HCT116 (cell line): ENCODE measurements at regions not wholly inside any gene's neighbourhood (a gene's known extent, or its start where the extent isn't known, plus 50 kb on each side); places are given as distances from the start of the nearest gene placed in this dataset.

Source experiments
- ATAC-seq: fragments of 200-7000 bp; cut with Tn5 transposase; 2 replicates; pipeline ENCODE4 v1.9.1; 2020; ENCODE audit warnings: mild to moderate bottlenecking, moderate library complexity
- BruUV-seq: library from RNA; stranded (reverse); fragments of 400-500 nt; replicated peaks from 2 replicates; lab custom pipeline; 2021; lab: Mats Ljungman, UMichigan
- CTCF ChIA-PET: fragments of 300-600 bp; sonication (Branson Sonifier 250); formaldehyde crosslinking; loops from one replicate; lab custom pipeline; 2021; ENCODE audit warnings: antibody characterized with exemption; lab: Charles Lee
- POLR2A ChIA-PET: fragments of 300-600, 350-600 bp; sonication (Branson Sonifier 250); formaldehyde crosslinking; loops from one replicate; lab custom pipeline; 2021; ENCODE audit warnings: antibody characterized with exemption; lab: Charles Lee
- RAD21 ChIA-PET, 2 experiments: fragments of 300-600 bp; sonication (Branson Sonifier 250); formaldehyde crosslinking; loops; one replicate each; lab custom pipeline; 2023; ENCODE audit warnings: low total read pairs in 2 of 2; ENCODE audit not compliant: uncharacterized antibody in 2 of 2, unreplicated experiment in 2 of 2, low non-redundant PET in 1 of 2; lab: Charles Lee
- DNase-seq: peaks from one replicate; pipeline ENCODE4 v3.0.0-alpha.2; 2010; ENCODE audit warnings: low read depth, low spot score
- H2AFZ ChIP-seq: fragments of 200-600 bp; shearing (Covaris generic), sonication (generic); 2 replicates; pipeline ENCODE4 v1.6.1; 2017; ENCODE audit warnings: low read depth, mixed run types, mixed read lengths, antibody characterized with exemption, low read length; ENCODE audit not compliant: poor library complexity, severe bottlenecking
- H3K27ac ChIP-seq: 2 replicates; pipeline ENCODE4 v1.5.1; 2012; ENCODE audit warnings: low read depth, low read length
- H3K27me3 ChIP-seq: fragments of 200-600 bp; sonication (generic); 2 replicates; pipeline ENCODE4 v1.6.1; 2016; ENCODE audit warnings: mixed run types, low read length, mixed read lengths; ENCODE audit not compliant: insufficient read depth
- H3K36me3 ChIP-seq, 2 experiments: fragments of 200-500 bp in 1 of 2; fragments of 200-600 bp in 1 of 2; sonication (Bioruptor generic) in 1 of 2; sonication (generic) in 1 of 2; 2 replicates each; pipeline versions ENCODE4 v1.5.1 to v1.6.1; 2014 to 2016; ENCODE audit warnings: low read length in 2 of 2, inconsistent platforms in 1 of 2, mixed read lengths in 1 of 2, mixed run types in 1 of 2; ENCODE audit not compliant: insufficient read depth in 2 of 2, control insufficient read depth in 1 of 2
- H3K4me1 ChIP-seq, 2 experiments: fragments of 200-600 bp in 1 of 2; sonication (generic) in 1 of 2; 2 replicates each; pipeline versions ENCODE4 v1.5.1 to v1.6.1; 2012 to 2017; ENCODE audit warnings: low read length in 2 of 2, inconsistent platforms in 1 of 2, mild to moderate bottlenecking in 1 of 2, mixed read lengths in 1 of 2, mixed run types in 1 of 2, moderate library complexity in 1 of 2; ENCODE audit not compliant: insufficient read depth in 2 of 2, control insufficient read depth in 1 of 2
- H3K4me2 ChIP-seq: fragments of 200-600 bp; sonication (generic); 2 replicates; pipeline ENCODE4 v1.6.1; 2017; ENCODE audit warnings: mixed run types, low read length, mixed read lengths
- H3K4me3 ChIP-seq, 2 experiments: fragments of 200-600 bp in 1 of 2; sonication (generic) in 1 of 2; replicated peaks in 1 of 2; 2 replicates each; pipeline ENCODE4 v1.5.1; 2011 to 2016; ENCODE audit warnings: low read length in 2 of 2, control low read depth in 1 of 2, low read depth in 1 of 2, mild to moderate bottlenecking in 1 of 2, mixed read lengths in 1 of 2, mixed run types in 1 of 2
- H3K79me2 ChIP-seq: fragments of 200-600 bp; sonication (generic); 2 replicates; pipeline ENCODE4 v1.6.1; 2017; ENCODE audit warnings: mild to moderate bottlenecking, mixed run types, low read length, moderate library complexity, mixed read lengths; ENCODE audit not compliant: insufficient read depth
- H3K9ac ChIP-seq: fragments of 200-600 bp; sonication (generic); 2 replicates; pipeline ENCODE4 v1.6.1; 2016; ENCODE audit warnings: low read length, mixed read lengths
- H3K9me2 ChIP-seq: fragments of 200-600 bp; sonication (generic), shearing (Covaris generic); 2 replicates; pipeline ENCODE4 v1.6.1; 2017; ENCODE audit warnings: mixed run types, mild to moderate bottlenecking, moderate library complexity; ENCODE audit not compliant: insufficient read depth
- H3K9me3 ChIP-seq, 2 experiments: fragments of 200-500 bp in 1 of 2; fragments of 200-600 bp in 1 of 2; sonication (Bioruptor generic) in 1 of 2; sonication (generic) in 1 of 2; 2 replicates each; pipeline ENCODE4 v1.6.1; 2014 to 2017; ENCODE audit warnings: low read length in 2 of 2, mixed read lengths in 2 of 2, inconsistent platforms in 1 of 2, low read depth in 1 of 2, mild to moderate bottlenecking in 1 of 2, mixed run types in 1 of 2, moderate library complexity in 1 of 2; ENCODE audit not compliant: control insufficient read depth in 1 of 2, insufficient read depth in 1 of 2
- H4K20me1 ChIP-seq: fragments of 200-600 bp; sonication (generic), shearing (Covaris generic); 2 replicates; pipeline ENCODE4 v1.6.1; 2017; ENCODE audit warnings: mixed run types, mild to moderate bottlenecking, moderate library complexity; ENCODE audit not compliant: insufficient read depth
- ATF3 ChIP-seq: IDR thresholded peaks from 2 replicates; pipeline ENCODE4 v1.6.1; 2012
- CBX3 ChIP-seq: IDR thresholded peaks from 2 replicates; pipeline ENCODE4 v1.6.1; 2012; ENCODE audit warnings: low read depth
- CEBPB ChIP-seq: IDR thresholded peaks from 2 replicates; pipeline ENCODE4 v1.6.1; 2012; ENCODE audit warnings: low read depth
- MAX ChIP-seq: IDR thresholded peaks from 2 replicates; pipeline ENCODE4 v1.6.1; 2012
- POLR2A ChIP-seq: IDR thresholded peaks from 2 replicates; pipeline ENCODE4 v1.7.0; 2011; ENCODE audit warnings: borderline replicate concordance; ENCODE audit not compliant: insufficient read depth, insufficient read length; ENCODE audit errors: extremely low read depth
- SIN3A ChIP-seq: IDR thresholded peaks from 2 replicates; pipeline ENCODE4 v1.6.1; 2012; ENCODE audit warnings: low read depth
- ZBTB33 ChIP-seq: IDR thresholded peaks from 2 replicates; pipeline ENCODE4 v1.6.1; 2011; ENCODE audit warnings: mild to moderate bottlenecking, low read length, moderate library complexity; ENCODE audit not compliant: insufficient replicate concordance; ENCODE audit errors: extremely low read depth
- ZFX ChIP-seq: fragments of 450-650 bp; IDR thresholded peaks from 2 replicates; pipeline ENCODE4 v1.6.1; 2017
- ZNF274 ChIP-seq: fragments of 200-500 bp; sonication (Bioruptor generic); IDR thresholded peaks from 2 replicates; pipeline ENCODE4 v1.6.1; 2014; ENCODE audit warnings: mild to moderate bottlenecking, low read depth, low read length, inconsistent platforms
- intact Hi-C: fragments of 100-400 bp; cut with micrococcal nuclease; formaldehyde crosslinking; loops from 2 replicates; pipeline ENCODE4 v1.10.0; 2022

GRCh38 chr5:167269146-167269545 is 1022.3 kb upstream of the WWC1 start:
- Histone ChIP-seq H3K36me3 (no peaks in the 10 kb centered on the region), H2AFZ (no peak overlapping the region), H3K27ac (no peak overlapping the region), H3K79me2 (no peaks in the 10 kb centered on the region), H3K4me1 (no peaks in the 10 kb centered on the region), H4K20me1 (no peaks in the 10 kb centered on the region; the same call in 1 of the 2 replicates), H3K9ac (no peak overlapping the region), H3K9me3 (peaks cover 0 to 9% of the 10 kb centered on the region in 2 experiments; a peak in 2 of 4 replicates), H3K4me2 (no peak overlapping the region), H3K4me3 (no peak overlapping the region), H3K27me3 (no peaks in the 10 kb centered on the region), H3K9me2 (no peaks in the 10 kb centered on the region)
- BruUV-seq, result no TSS peak
- DNase-seq (no peak), ATAC-seq (no peak)
- POLR2A ChIA-PET, result no interaction called here
- CTCF ChIA-PET, result no interaction called here
- RAD21 ChIA-PET, result no interaction called here
- intact Hi-C loops, result no loop called here
- TF ChIP-seq ZNF274 (no peak), MAX (no peak), SIN3A (no peak), POLR2A (no peak), CEBPB (no peak), CBX3 (no peak)
- TF ChIP-seq, all 23 proteins: peak for 0

GRCh38 chr5:167271081-167271480 is 1020.4 kb upstream of the WWC1 start:
- ChIA-PET POLR2A (no interaction called here), RAD21 (no interaction called here), CTCF (no interaction called here)
- no peak for ATAC-seq
- no TSS peak for BruUV-seq
- TF ChIP-seq CBX3, result no peak
- TF ChIP-seq SIN3A, result no peak
- no peak for TF ChIP-seq ATF3
- no peak for TF ChIP-seq ZBTB33
- TF ChIP-seq ZFX, result no peak
- Histone ChIP-seq H3K9ac (no peak overlapping the region), H3K4me3 (no peak overlapping the region), H2AFZ (no peak overlapping the region), H3K9me2 (no peaks in the 10 kb centered on the region), H3K27ac (no peak overlapping the region), H3K27me3 (no peaks in the 10 kb centered on the region), H3K9me3 (peaks cover 0 to 9% of the 10 kb centered on the region in 2 experiments; a peak in 2 of 4 replicates), H3K79me2 (no peaks in the 10 kb centered on the region), H3K36me3 (no peaks in the 10 kb centered on the region), H3K4me2 (no peak overlapping the region), H3K4me1 (no peaks in the 10 kb centered on the region), H4K20me1 (no peaks in the 10 kb centered on the region; the same call in 1 of the 2 replicates)
- intact Hi-C loops, result no loop called here
- no peak for DNase-seq
